HL-60 (cell line): ENCODE measurements at regions not wholly inside any gene's neighbourhood (a gene's known extent, or its start where the extent isn't known, plus 50 kb on each side); places are given as distances from the start of the nearest gene placed in this dataset.
"Not testable (repeated sequence)": the region's sequence is repeated elsewhere in the genome, so short reads cannot be mapped to it uniquely, and the experiment has no call there.

Source experiments
- GABPA ChIP-seq: IDR thresholded peaks from 2 replicates; pipeline ENCODE4 v1.6.1; 2012; ENCODE audit warnings: low read depth
- REST ChIP-seq: IDR thresholded peaks from 2 replicates; pipeline ENCODE4 v1.6.1; 2012; ENCODE audit warnings: low read depth; ENCODE audit not compliant: insufficient replicate concordance
- TF ChIP-seq, protein P1 (sequence below): IDR thresholded peaks from one replicate; pipeline ENCODE4 v1.5.1; 2011; ENCODE audit warnings: low read length, control low read depth, inconsistent platforms; ENCODE audit not compliant: insufficient read depth

DNA sequence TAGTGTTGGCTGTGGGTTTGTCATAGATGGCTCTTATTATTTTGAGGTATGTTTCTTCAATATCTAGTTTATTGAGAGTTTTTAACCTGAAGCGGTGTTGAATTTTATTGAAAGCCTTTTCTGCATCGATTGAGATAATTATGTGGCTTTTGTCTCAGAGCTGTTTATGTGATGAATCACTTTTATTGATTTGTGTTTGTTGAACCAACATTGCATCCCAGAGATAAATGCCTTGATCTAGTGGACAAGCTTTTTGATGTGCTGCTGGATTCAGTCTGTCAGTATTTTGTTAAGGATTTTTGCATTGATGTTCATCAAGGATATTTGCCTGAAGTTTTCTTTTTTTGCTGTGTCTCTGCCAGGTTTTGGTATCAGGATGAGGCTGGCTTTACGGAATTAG, 487.8 kb upstream of the TNP1 start:
- TF ChIP-seq, protein P1, sequence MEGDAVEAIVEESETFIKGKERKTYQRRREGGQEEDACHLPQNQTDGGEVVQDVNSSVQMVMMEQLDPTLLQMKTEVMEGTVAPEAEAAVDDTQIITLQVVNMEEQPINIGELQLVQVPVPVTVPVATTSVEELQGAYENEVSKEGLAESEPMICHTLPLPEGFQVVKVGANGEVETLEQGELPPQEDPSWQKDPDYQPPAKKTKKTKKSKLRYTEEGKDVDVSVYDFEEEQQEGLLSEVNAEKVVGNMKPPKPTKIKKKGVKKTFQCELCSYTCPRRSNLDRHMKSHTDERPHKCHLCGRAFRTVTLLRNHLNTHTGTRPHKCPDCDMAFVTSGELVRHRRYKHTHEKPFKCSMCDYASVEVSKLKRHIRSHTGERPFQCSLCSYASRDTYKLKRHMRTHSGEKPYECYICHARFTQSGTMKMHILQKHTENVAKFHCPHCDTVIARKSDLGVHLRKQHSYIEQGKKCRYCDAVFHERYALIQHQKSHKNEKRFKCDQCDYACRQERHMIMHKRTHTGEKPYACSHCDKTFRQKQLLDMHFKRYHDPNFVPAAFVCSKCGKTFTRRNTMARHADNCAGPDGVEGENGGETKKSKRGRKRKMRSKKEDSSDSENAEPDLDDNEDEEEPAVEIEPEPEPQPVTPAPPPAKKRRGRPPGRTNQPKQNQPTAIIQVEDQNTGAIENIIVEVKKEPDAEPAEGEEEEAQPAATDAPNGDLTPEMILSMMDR = not testable (repeated sequence)
- not testable (repeated sequence) for TF ChIP-seq REST, GABPA
